ENCODE measurements at regions not wholly inside any gene's neighbourhood (a gene's known extent, or its start where the extent isn't known, plus 50 kb on each side); places are given as distances from the start of the nearest gene placed in this dataset.

DNA sequence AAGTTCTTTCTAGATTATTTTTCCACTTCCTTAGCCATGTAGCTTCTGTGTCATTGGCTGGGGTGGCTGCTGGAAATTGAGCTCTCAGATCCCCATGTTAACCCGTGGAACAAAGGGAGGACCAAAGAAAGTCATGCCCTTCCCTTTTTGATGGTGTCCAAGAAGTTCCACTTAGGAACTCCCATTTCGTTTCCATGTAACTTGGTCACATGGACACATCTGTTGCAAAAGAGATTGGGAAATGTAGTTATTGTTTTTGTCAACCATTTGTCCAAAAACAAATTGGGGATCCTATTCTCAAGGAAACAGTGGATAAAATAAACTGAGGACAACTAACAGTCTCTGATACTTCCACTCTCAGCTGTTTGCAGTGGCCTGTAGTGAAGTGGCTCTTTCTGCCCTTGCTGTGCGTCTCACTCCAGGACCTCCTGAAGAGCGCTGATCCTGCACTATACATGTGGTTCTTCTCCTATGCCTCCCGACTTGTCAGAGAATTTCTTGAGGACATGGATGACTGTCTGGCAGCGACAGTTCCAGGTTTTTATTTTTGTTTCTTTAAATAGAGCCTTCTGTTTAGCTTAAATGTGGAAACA is 125.3 kb upstream of the LNX1 start:
- TF ChIP-seq EZH2 (IDR thresholded peaks at IDR 0.05; ENCODE audit: borderline replicate concordance, low read depth, low read length, severe bottlenecking): no peak
- TF ChIP-seq, protein P1, sequence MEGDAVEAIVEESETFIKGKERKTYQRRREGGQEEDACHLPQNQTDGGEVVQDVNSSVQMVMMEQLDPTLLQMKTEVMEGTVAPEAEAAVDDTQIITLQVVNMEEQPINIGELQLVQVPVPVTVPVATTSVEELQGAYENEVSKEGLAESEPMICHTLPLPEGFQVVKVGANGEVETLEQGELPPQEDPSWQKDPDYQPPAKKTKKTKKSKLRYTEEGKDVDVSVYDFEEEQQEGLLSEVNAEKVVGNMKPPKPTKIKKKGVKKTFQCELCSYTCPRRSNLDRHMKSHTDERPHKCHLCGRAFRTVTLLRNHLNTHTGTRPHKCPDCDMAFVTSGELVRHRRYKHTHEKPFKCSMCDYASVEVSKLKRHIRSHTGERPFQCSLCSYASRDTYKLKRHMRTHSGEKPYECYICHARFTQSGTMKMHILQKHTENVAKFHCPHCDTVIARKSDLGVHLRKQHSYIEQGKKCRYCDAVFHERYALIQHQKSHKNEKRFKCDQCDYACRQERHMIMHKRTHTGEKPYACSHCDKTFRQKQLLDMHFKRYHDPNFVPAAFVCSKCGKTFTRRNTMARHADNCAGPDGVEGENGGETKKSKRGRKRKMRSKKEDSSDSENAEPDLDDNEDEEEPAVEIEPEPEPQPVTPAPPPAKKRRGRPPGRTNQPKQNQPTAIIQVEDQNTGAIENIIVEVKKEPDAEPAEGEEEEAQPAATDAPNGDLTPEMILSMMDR (IDR thresholded peaks at IDR 0.05; ENCODE audit: borderline replicate concordance, extremely low read depth, low read length, poor library complexity, severe bottlenecking): no peak
- Histone ChIP-seq H2AFZ (ENCODE audit: low read depth, low read length) (no peak overlapping the region), H3K9ac (ENCODE audit: low read depth, low read length) (no peak overlapping the region), H3K4me2 (ENCODE audit: insufficient read depth, low read length) (no peak overlapping the region), H4K20me1 (ENCODE audit: insufficient read depth, low read length) (no peaks in the 10 kb centered on the region), H3K79me2 (ENCODE audit: insufficient read depth, low read length) (no peaks in the 10 kb centered on the region), H3K36me3 (ENCODE audit: insufficient read depth, low read length) (no peaks in the 10 kb centered on the region), H3K9me3 (ENCODE audit: insufficient read depth, low read length, severe bottlenecking) (no peaks in the 10 kb centered on the region), H3K4me1 (ENCODE audit: insufficient read depth, low read length) (no peaks in the 10 kb centered on the region), H3K27me3 (ENCODE audit: insufficient read depth, low read length, poor library complexity) (no peaks in the 10 kb centered on the region), H3K27ac (ENCODE audit: low read length) (no peak overlapping the region), H3K4me3 (ENCODE audit: low read depth in 1 of 2, low read length in 2 of 2) (no peak overlapping the region)
- DNase-seq: no peak
- no peak for ATAC-seq (ENCODE audit: insufficient read depth, low read depth)

DNA sequence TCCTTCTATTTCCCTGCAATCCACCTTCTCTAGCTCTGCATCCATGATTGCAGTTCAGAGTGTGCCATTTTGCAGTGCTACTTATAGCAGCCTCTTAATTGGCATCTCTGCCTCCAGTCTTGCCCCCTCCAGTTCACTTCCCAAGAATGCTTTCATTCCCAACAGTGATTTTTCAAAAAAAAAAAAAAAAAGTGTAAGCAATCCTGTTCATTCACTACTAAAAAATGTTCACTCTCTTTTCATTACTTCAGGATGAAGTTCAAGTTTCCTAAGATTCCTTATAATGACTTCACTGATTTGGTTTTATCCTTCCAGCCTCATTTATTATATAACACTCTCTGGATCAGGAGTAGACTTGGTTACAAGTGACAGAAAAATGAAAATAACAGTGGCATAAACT is 124.7 kb upstream of the LNX1 start:
- Histone ChIP-seq H3K4me1 (ENCODE audit: insufficient read depth, low read length) (no peaks in the 10 kb centered on the region), H4K20me1 (ENCODE audit: insufficient read depth, low read length) (no peaks in the 10 kb centered on the region), H3K4me2 (ENCODE audit: insufficient read depth, low read length) (no peak overlapping the region), H3K27ac (ENCODE audit: low read length) (no peak overlapping the region), H3K9me3 (ENCODE audit: insufficient read depth, low read length, severe bottlenecking) (no peaks in the 10 kb centered on the region), H3K4me3 (ENCODE audit: low read depth in 1 of 2, low read length in 2 of 2) (no peak overlapping the region), H3K27me3 (ENCODE audit: insufficient read depth, low read length, poor library complexity) (no peaks in the 10 kb centered on the region), H3K9ac (ENCODE audit: low read depth, low read length) (no peak overlapping the region), H2AFZ (ENCODE audit: low read depth, low read length) (no peak overlapping the region), H3K36me3 (ENCODE audit: insufficient read depth, low read length) (no peaks in the 10 kb centered on the region), H3K79me2 (ENCODE audit: insufficient read depth, low read length) (no peaks in the 10 kb centered on the region)
- ATAC-seq (ENCODE audit: insufficient read depth, low read depth) (no peak), DNase-seq (no peak)
- no peak for TF ChIP-seq EZH2 (IDR thresholded peaks at IDR 0.05; ENCODE audit: borderline replicate concordance, low read depth, low read length, severe bottlenecking)
- TF ChIP-seq, protein P1 (IDR thresholded peaks at IDR 0.05; ENCODE audit: borderline replicate concordance, extremely low read depth, low read length, poor library complexity, severe bottlenecking): no peak

DNA sequence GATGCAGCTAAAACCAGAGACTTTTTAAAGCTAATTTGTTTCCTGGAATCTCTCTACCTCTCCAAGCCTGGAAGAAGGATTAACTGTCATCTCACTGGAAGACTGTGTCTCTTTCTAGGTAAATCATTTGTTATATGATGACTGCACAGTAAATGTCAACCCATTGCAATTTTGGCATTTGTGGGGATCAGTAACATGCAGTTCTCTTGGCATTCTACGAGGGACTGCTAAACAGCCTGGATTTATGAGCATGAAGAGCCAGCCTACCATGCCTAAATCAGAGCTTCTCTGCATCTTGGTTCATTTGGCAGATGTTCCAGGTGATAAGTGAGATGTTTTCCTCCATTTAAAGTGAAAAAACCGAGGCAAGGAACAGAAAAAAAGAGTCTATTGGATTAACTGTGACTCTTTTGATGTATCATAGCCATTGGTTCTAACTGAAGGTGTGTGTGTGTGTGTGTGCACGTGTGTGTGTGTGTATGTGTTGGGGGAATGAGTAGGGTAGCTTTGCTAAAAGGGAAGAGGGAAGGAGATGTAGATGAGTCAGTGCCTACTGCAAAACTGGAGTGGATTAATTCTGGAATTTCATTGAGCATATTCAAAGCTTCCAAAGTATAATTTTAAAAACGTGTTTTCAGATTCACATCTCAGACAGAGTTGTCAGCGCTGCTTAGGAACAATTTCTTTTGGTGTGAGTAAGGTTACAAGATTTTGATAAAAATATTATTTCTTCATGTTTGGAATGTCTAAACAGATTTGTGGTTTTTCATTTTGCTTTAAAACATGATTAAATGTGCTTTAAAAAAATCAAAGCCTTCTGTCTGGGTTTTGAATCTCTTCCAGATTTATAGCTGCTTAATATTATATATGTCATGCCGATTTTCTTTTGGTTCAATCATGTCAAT is 123.2 kb upstream of the LNX1 start:
- no peak overlapping the region for H3K4me3 ChIP-seq (ENCODE audit: low read depth in 1 of 2, low read length in 2 of 2)
- H3K9ac ChIP-seq (ENCODE audit: low read depth, low read length): no peak overlapping the region
- no peaks in the 10 kb centered on the region for H3K9me3 ChIP-seq (ENCODE audit: insufficient read depth, low read length, severe bottlenecking)
- DNase-seq (no peak), ATAC-seq (ENCODE audit: insufficient read depth, low read depth) (no peak)
- H3K27ac ChIP-seq (ENCODE audit: low read length): no peak overlapping the region
- H2AFZ ChIP-seq (ENCODE audit: low read depth, low read length): no peak overlapping the region
- no peaks in the 10 kb centered on the region for H3K36me3 ChIP-seq (ENCODE audit: insufficient read depth, low read length)
- no peaks in the 10 kb centered on the region for H3K4me1 ChIP-seq (ENCODE audit: insufficient read depth, low read length)
- H4K20me1 ChIP-seq (ENCODE audit: insufficient read depth, low read length): no peaks in the 10 kb centered on the region
- no peaks in the 10 kb centered on the region for H3K27me3 ChIP-seq (ENCODE audit: insufficient read depth, low read length, poor library complexity)
- no peaks in the 10 kb centered on the region for H3K79me2 ChIP-seq (ENCODE audit: insufficient read depth, low read length)
- TF ChIP-seq, protein P1 (IDR thresholded peaks at IDR 0.05; ENCODE audit: borderline replicate concordance, extremely low read depth, low read length, poor library complexity, severe bottlenecking): no peak
- no peak for TF ChIP-seq EZH2 (IDR thresholded peaks at IDR 0.05; ENCODE audit: borderline replicate concordance, low read depth, low read length, severe bottlenecking)
- no peak overlapping the region for H3K4me2 ChIP-seq (ENCODE audit: insufficient read depth, low read length)
